ENCODE measurements at regions not wholly inside any gene's neighbourhood (a gene's known extent, or its start where the extent isn't known, plus 50 kb on each side); places are given as distances from the start of the nearest gene placed in this dataset.

GRCh38 chr10:71084818-71085126, 127.6 kb upstream of the UNC5B start:
- TF ChIP-seq TCF7L2 (IDR thresholded peaks at IDR 0.05; ENCODE audit: low read depth, low read length) = no peak
- ChIA-PET CTCF (no interaction called here), POLR2A (no interaction called here)
- in situ Hi-C loops (cut with HindIII; ENCODE audit: low pct_unique_long_range_greater_than_20kb, low sequenced_read_pairs) (no loop called here), intact Hi-C loops (cut with micrococcal nuclease; ENCODE audit: unreplicated experiment) (no loop called here)
- H3K36me3 ChIP-seq (ENCODE audit: control insufficient read depth, insufficient read depth, low read length) = no peaks in the 10 kb centered on the region
- BruUV-seq (replicated peaks) = no TSS peak
- DNase-seq (ENCODE audit: low read depth, low spot score) = no peak
- no peak overlapping the region for H3K4me3 ChIP-seq (ENCODE audit: low read depth in 2 of 2, low read length in 2 of 2)
- no peaks in the 10 kb centered on the region for H3K4me1 ChIP-seq (ENCODE audit: control insufficient read depth, insufficient read depth, low read length)
- no peak overlapping the region for H3K27ac ChIP-seq (ENCODE audit: low read length)
- no peak for ATAC-seq
- H3K9me3 ChIP-seq (ENCODE audit: control insufficient read depth, insufficient read depth, low read depth, low read length) = no peaks in the 10 kb centered on the region
- 0 out of 2 replicates have a peak, but pooled peaks cover 3% of the 10 kb centered on the region for H3K27me3 ChIP-seq (ENCODE audit: control insufficient read depth, insufficient read depth, low read length)

GRCh38 chr10:71085689-71086438, 126.5 kb upstream of the UNC5B start:
- TF ChIP-seq CTCF (IDR thresholded peaks at IDR 0.05) = no peak
- no peak for TF ChIP-seq SIN3A (IDR thresholded peaks at IDR 0.05; ENCODE audit: borderline replicate concordance, insufficient read depth, low read depth, low read length)
- TF ChIP-seq POLR2AphosphoS5 (IDR thresholded peaks at IDR 0.05; ENCODE audit: low read depth, low read length) = no peak
- TF ChIP-seq REST (IDR thresholded peaks at IDR 0.05; ENCODE audit: insufficient read depth in 1 of 2, low read depth in 2 of 2, low read length in 1 of 2) = no peak
- TF ChIP-seq TCF7L2 (IDR thresholded peaks at IDR 0.05; ENCODE audit: low read depth, low read length) = no peak
- Histone ChIP-seq H3K9me3 (ENCODE audit: control insufficient read depth, insufficient read depth, low read depth, low read length) (no peaks in the 10 kb centered on the region), H3K27ac (ENCODE audit: low read length) (no peak overlapping the region), H3K4me3 (ENCODE audit: low read depth in 2 of 2, low read length in 2 of 2) (no peak overlapping the region), H3K27me3 (ENCODE audit: control insufficient read depth, insufficient read depth, low read length) (0 out of 2 replicates have a peak, but pooled peaks cover 3% of the 10 kb centered on the region), H3K4me1 (ENCODE audit: control insufficient read depth, insufficient read depth, low read length) (no peaks in the 10 kb centered on the region), H3K36me3 (ENCODE audit: control insufficient read depth, insufficient read depth, low read length) (no peaks in the 10 kb centered on the region)
- ATAC-seq (no peak), DNase-seq (ENCODE audit: low read depth, low spot score) (no peak)
- intact Hi-C loops (cut with micrococcal nuclease; ENCODE audit: unreplicated experiment) (no loop called here), in situ Hi-C loops (cut with HindIII; ENCODE audit: low pct_unique_long_range_greater_than_20kb, low sequenced_read_pairs) (no loop called here)
- CTCF ChIA-PET = no interaction called here
- POLR2A ChIA-PET = interaction anchor here (0.6 kb wide), 1 partner anchor 307 kb away, joined by 7 read pairs; no protein-coding TSS in a partner anchor
- BruUV-seq (replicated peaks) = no TSS peak

GRCh38 chr10:71086439-71087080, 125.8 kb upstream of the UNC5B start:
- DNase-seq (ENCODE audit: low read depth, low spot score) (no peak), ATAC-seq (no peak)
- no peak overlapping the region for H3K27ac ChIP-seq (ENCODE audit: low read length)
- H3K4me3 ChIP-seq (ENCODE audit: low read depth in 2 of 2, low read length in 2 of 2) = no peak overlapping the region
- TF ChIP-seq REST (IDR thresholded peaks at IDR 0.05; ENCODE audit: insufficient read depth in 1 of 2, low read depth in 2 of 2, low read length in 1 of 2) (no peak), POLR2AphosphoS5 (IDR thresholded peaks at IDR 0.05; ENCODE audit: low read depth, low read length) (no peak), CTCF (IDR thresholded peaks at IDR 0.05) (no peak), TCF7L2 (IDR thresholded peaks at IDR 0.05; ENCODE audit: low read depth, low read length) (no peak), SIN3A (IDR thresholded peaks at IDR 0.05; ENCODE audit: borderline replicate concordance, insufficient read depth, low read depth, low read length) (no peak)
- no peaks in the 10 kb centered on the region for H3K36me3 ChIP-seq (ENCODE audit: control insufficient read depth, insufficient read depth, low read length)
- no TSS peak for BruUV-seq (replicated peaks)
- H3K27me3 ChIP-seq (ENCODE audit: control insufficient read depth, insufficient read depth, low read length) = 0 out of 2 replicates have a peak, but pooled peaks cover 3% of the 10 kb centered on the region
- in situ Hi-C loops (cut with HindIII; ENCODE audit: low pct_unique_long_range_greater_than_20kb, low sequenced_read_pairs) = no loop called here
- intact Hi-C loops (cut with micrococcal nuclease; ENCODE audit: unreplicated experiment) = no loop called here
- ChIA-PET CTCF (no interaction called here), POLR2A (no interaction called here)
- H3K9me3 ChIP-seq (ENCODE audit: control insufficient read depth, insufficient read depth, low read depth, low read length) = no peaks in the 10 kb centered on the region
- no peaks in the 10 kb centered on the region for H3K4me1 ChIP-seq (ENCODE audit: control insufficient read depth, insufficient read depth, low read length)

All from Panc1 (cell line).